SK-N-SH (cell line): ENCODE measurements at regions not wholly inside any gene's neighbourhood (a gene's known extent, or its start where the extent isn't known, plus 50 kb on each side); places are given as distances from the start of the nearest gene placed in this dataset.

ENCODE experiments used
- CTCF ChIA-PET: fragments of 300-600, 350-600 bp; formaldehyde crosslinking; extraction: SDS; loops from one replicate; lab custom pipeline; 2021; lab: Yijun Ruan, JAX
- POLR2A ChIA-PET: fragments of 350-600 bp; sonication (Branson Sonifier 250); formaldehyde crosslinking; extraction: SDS; loops from one replicate; lab custom pipeline; 2020; ENCODE audit warnings: antibody characterized with exemption, inconsistent platforms; lab: Yijun Ruan, JAX
- DNase-seq: peaks from one replicate; pipeline ENCODE4 v3.0.0; 2012
- H2AFZ ChIP-seq: fragments of 200-600 bp; sonication (generic); 2 replicates; pipeline ENCODE4 v1.8.1; 2016; ENCODE audit warnings: antibody characterized with exemption, mild to moderate bottlenecking, low read depth
- H3F3A ChIP-seq: fragments of 200-600 bp; sonication (generic); replicated peaks from 2 replicates; pipeline ENCODE3; 2016; ENCODE audit warnings: antibody characterized with exemption, mild to moderate bottlenecking; ENCODE audit not compliant: insufficient read depth
- H3K27ac ChIP-seq, 2 experiments: fragments of 200-500 bp in 1 of 2; fragments of 200-600 bp in 1 of 2; sonication (Bioruptor generic) in 1 of 2; sonication (generic), shearing (Covaris generic) in 1 of 2; 2 replicates each; pipeline versions ENCODE4 v1.5.1 to v1.6.1; 2014 to 2016; ENCODE audit warnings: low read depth in 2 of 2, inconsistent platforms in 1 of 2, low read length in 1 of 2, mild to moderate bottlenecking in 1 of 2, mixed read lengths in 1 of 2
- H3K27me3 ChIP-seq: fragments of 200-600 bp; sonication (generic), shearing (Covaris generic); 2 replicates; pipeline ENCODE4 v1.6.1; 2016; ENCODE audit warnings: mixed run types; ENCODE audit not compliant: insufficient read depth
- H3K36me3 ChIP-seq, 2 experiments: fragments of 200-500 bp in 1 of 2; fragments of 200-600 bp in 1 of 2; sonication (Bioruptor generic) in 1 of 2; sonication (generic) in 1 of 2; replicated peaks in 1 of 2; 2 replicates each; pipeline versions ENCODE3 to v1.5.1; 2014 to 2016; ENCODE audit warnings: low read length in 1 of 2, mild to moderate bottlenecking in 1 of 2; ENCODE audit not compliant: insufficient read depth in 2 of 2, control insufficient read depth in 1 of 2
- H3K4me1 ChIP-seq, 2 experiments: fragments of 200-500 bp in 1 of 2; fragments of 200-600 bp in 1 of 2; sonication (Bioruptor generic) in 1 of 2; sonication (generic), shearing (Covaris generic) in 1 of 2; 2 replicates each; pipeline versions ENCODE4 v1.5.1 to v1.6.1; 2014 to 2016; ENCODE audit warnings: low read depth in 1 of 2, low read length in 1 of 2, mixed run types in 1 of 2; ENCODE audit not compliant: insufficient read depth in 2 of 2, control insufficient read depth in 1 of 2
- H3K4me2 ChIP-seq: fragments of 200-600 bp; sonication (generic), shearing (Covaris generic); 2 replicates; pipeline ENCODE4 v1.6.1; 2017; ENCODE audit warnings: mixed run types
- H3K4me3 ChIP-seq, 2 experiments: fragments of 200-500 bp in 1 of 2; fragments of 200-600 bp in 1 of 2; sonication (Bioruptor generic) in 1 of 2; sonication (generic), shearing (Covaris generic) in 1 of 2; 2 replicates each; pipeline versions ENCODE4 v1.5.1 to v1.8.1; 2014 to 2016; ENCODE audit warnings: low read depth in 2 of 2, inconsistent platforms in 1 of 2, low read length in 1 of 2, mild to moderate bottlenecking in 1 of 2, mixed read lengths in 1 of 2, moderate library complexity in 1 of 2
- H3K79me2 ChIP-seq: fragments of 200-600 bp; sonication (generic); 2 replicates; pipeline ENCODE4 v1.8.1; 2017; ENCODE audit warnings: mild to moderate bottlenecking; ENCODE audit not compliant: insufficient read depth
- H3K9ac ChIP-seq: fragments of 200-600 bp; sonication (generic); 2 replicates; pipeline ENCODE4 v1.6.1; 2017; ENCODE audit warnings: mixed run types
- H3K9me2 ChIP-seq: fragments of 200-600 bp; sonication (generic); 2 replicates; pipeline ENCODE4 v1.6.1; 2017; ENCODE audit warnings: mixed run types
- H3K9me3 ChIP-seq: fragments of 200-600 bp; sonication (generic); 2 replicates; pipeline ENCODE4 v1.6.1; 2017; ENCODE audit warnings: mixed run types, mild to moderate bottlenecking, moderate library complexity
- H4K20me1 ChIP-seq: fragments of 200-600 bp; sonication (generic); 2 replicates; pipeline ENCODE4 v1.6.1; 2017; ENCODE audit warnings: mild to moderate bottlenecking, mixed run types; ENCODE audit not compliant: insufficient read depth
- EP300 ChIP-seq, 2 experiments: IDR thresholded peaks; 2 replicates each; pipeline versions ENCODE4 v1.4.0 to v1.6.1; 2012; ENCODE audit warnings: borderline replicate concordance in 1 of 2, low read depth in 1 of 2, low read length in 1 of 2
- GATA2 ChIP-seq: sonication (generic); formaldehyde crosslinking; IDR thresholded peaks from 2 replicates; pipeline ENCODE4 v1.5.0; 2020; ENCODE audit warnings: mild to moderate bottlenecking, missing genetic modification reagents
- JUND ChIP-seq: IDR thresholded peaks from 2 replicates; pipeline ENCODE4 v1.4.0; 2012
- MEF2A ChIP-seq: IDR thresholded peaks from 2 replicates; pipeline ENCODE4 v1.4.0; 2012; ENCODE audit warnings: low read depth, borderline replicate concordance
- NFIC ChIP-seq: IDR thresholded peaks from 2 replicates; pipeline ENCODE4 v1.4.0; 2012; ENCODE audit warnings: borderline replicate concordance
- PBX3 ChIP-seq: IDR thresholded peaks from 2 replicates; pipeline ENCODE4; 2012
- POLR2AphosphoS5 ChIP-seq: IDR thresholded peaks from 2 replicates; pipeline ENCODE4 v1.6.1; 2012; ENCODE audit warnings: low read depth, low read length
- RAD21 ChIP-seq: IDR thresholded peaks from 2 replicates; pipeline ENCODE4 v1.6.1; 2012; ENCODE audit warnings: mild to moderate bottlenecking, low read length
- RXRA ChIP-seq: IDR thresholded peaks from 2 replicates; pipeline ENCODE4 v1.4.0; 2012; ENCODE audit warnings: low read depth, mild to moderate bottlenecking, borderline replicate concordance
- SIN3A ChIP-seq: IDR thresholded peaks from 2 replicates; pipeline ENCODE4 v1.6.1; 2012; ENCODE audit warnings: low read depth, mild to moderate bottlenecking, low read length, moderate library complexity, borderline replicate concordance
- SMC3 ChIP-seq: IDR thresholded peaks from 2 replicates; pipeline ENCODE4 v1.6.1; 2012; ENCODE audit warnings: low read depth, low read length, improper control_type of control experiment
- TCF12 ChIP-seq: IDR thresholded peaks from 2 replicates; pipeline ENCODE4 v1.4.0; 2012
- USF2 ChIP-seq: fragments of 150-350 bp; IDR thresholded peaks from 2 replicates; pipeline ENCODE4 v1.6.1; 2017; ENCODE audit warnings: antibody characterized with exemption, low read length, low read depth, borderline replicate concordance
- ZBTB33 ChIP-seq: IDR thresholded peaks from 2 replicates; pipeline ENCODE4 v1.4.0; 2012; ENCODE audit warnings: low read depth, borderline replicate concordance
- WGBS: methylation state at CpG from one replicate; pipeline ENCODE4 v1.1.6; 2017; ENCODE audit warnings: low lambda C conversion rate; 5-methylcytosine and 5-hydroxymethylcytosine counted together
- TF ChIP-seq, protein P1 (sequence below): IDR thresholded peaks from 2 replicates; pipeline ENCODE4 v1.6.1; 2012; ENCODE audit warnings: mild to moderate bottlenecking, low read depth, low read length, moderate library complexity
- TF ChIP-seq, protein P2 (sequence below): fragments of 200-600 bp; sonication (generic); IDR thresholded peaks from 2 replicates; pipeline ENCODE4 v1.6.1; 2017; ENCODE audit warnings: antibody characterized with exemption, mild to moderate bottlenecking, moderate library complexity

DNA sequence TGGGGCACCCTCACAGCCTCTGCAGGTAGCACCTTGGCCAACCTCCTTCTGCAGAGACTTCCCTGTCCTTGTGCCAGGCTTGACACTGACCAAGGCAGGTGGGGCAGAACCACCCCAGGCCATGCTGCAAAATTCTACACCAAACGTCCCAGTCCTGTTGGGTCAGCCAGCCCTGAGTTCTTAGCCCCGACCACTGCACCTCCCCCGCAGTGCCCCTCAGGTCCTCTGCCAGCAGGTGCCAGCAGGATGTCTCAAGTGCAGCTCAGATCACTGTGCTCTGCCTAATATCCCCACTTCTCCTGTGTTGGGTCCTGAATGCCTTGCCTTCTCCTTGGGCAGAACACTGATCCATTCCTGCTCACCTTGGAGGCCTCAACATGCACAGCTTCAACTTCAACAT, 999.7 kb downstream of the TBC1D22A start (continued):
- TF ChIP-seq ZBTB33 (no peak), USF2 (no peak), PBX3 (no peak)

DNA sequence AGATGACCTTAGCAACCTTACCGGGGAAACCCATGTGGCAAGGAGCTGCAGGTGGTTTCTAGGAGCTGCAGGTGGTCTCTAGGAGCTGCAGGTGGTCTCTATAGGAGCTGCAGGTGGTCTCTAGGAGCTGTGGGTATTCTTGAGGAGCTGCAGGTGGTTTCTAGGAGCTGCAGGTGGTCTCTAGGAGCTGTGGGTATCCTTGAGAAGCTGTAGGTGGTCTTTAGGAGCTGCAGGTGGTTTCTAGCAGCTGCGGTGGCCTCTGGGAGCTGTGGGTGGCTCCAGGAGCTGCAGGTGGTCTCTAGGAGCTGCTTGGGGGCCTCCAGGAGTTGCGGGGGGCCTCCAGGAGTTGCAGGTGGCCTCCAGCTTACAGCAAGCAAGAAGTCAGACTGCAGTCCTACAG, 997.5 kb downstream of the TBC1D22A start:
- H3K9me2 ChIP-seq, result no peaks in the 10 kb centered on the region
- CTCF ChIA-PET, result no interaction called here

DNA sequence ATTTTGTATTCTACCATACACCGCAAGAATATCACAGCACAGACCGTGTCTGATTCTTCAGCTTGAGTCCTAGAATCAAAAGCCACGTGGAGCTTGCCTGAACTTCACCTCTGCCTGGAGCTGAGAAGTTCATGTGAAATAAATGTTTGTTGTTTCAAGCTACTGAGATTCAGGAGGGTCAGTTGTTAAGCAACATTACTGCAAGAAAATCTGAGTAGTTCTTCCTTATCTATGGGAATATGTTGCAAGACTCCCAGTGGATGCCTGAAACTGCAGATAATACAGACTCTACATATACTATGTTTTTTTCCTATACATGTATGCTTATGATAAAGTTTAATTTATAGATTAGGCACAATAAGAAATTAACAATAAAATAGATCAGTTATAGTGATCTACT, 995.3 kb downstream of the TBC1D22A start:
- Histone ChIP-seq H3K27me3 (no peaks in the 10 kb centered on the region), H3K4me2 (no peak overlapping the region), H3F3A (no peaks in the 10 kb centered on the region), H3K4me3 (no peak overlapping the region), H3K36me3 (no peaks in the 10 kb centered on the region), H3K9me2 (no peaks in the 10 kb centered on the region), H3K9ac (no peak overlapping the region), H3K9me3 (no peaks in the 10 kb centered on the region), H3K27ac (no peak overlapping the region), H3K79me2 (no peaks in the 10 kb centered on the region), H3K4me1 (no peaks in the 10 kb centered on the region), H4K20me1 (no peaks in the 10 kb centered on the region), H2AFZ (no peak overlapping the region)
- ChIA-PET POLR2A (no interaction called here), CTCF (no interaction called here)
- DNase-seq, result no peak
- 35% methylated on average over 3 of the region's 3 CpGs for WGBS
- no peak for TF ChIP-seq PBX3
- no peak for TF ChIP-seq JUND
- TF ChIP-seq SMC3, result no peak
- TF ChIP-seq, protein P1, sequence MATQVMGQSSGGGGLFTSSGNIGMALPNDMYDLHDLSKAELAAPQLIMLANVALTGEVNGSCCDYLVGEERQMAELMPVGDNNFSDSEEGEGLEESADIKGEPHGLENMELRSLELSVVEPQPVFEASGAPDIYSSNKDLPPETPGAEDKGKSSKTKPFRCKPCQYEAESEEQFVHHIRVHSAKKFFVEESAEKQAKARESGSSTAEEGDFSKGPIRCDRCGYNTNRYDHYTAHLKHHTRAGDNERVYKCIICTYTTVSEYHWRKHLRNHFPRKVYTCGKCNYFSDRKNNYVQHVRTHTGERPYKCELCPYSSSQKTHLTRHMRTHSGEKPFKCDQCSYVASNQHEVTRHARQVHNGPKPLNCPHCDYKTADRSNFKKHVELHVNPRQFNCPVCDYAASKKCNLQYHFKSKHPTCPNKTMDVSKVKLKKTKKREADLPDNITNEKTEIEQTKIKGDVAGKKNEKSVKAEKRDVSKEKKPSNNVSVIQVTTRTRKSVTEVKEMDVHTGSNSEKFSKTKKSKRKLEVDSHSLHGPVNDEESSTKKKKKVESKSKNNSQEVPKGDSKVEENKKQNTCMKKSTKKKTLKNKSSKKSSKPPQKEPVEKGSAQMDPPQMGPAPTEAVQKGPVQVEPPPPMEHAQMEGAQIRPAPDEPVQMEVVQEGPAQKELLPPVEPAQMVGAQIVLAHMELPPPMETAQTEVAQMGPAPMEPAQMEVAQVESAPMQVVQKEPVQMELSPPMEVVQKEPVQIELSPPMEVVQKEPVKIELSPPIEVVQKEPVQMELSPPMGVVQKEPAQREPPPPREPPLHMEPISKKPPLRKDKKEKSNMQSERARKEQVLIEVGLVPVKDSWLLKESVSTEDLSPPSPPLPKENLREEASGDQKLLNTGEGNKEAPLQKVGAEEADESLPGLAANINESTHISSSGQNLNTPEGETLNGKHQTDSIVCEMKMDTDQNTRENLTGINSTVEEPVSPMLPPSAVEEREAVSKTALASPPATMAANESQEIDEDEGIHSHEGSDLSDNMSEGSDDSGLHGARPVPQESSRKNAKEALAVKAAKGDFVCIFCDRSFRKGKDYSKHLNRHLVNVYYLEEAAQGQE, result no peak
- TF ChIP-seq GATA2 (CRISPR knock-in tag), result no peak
- TF ChIP-seq RXRA, result no peak
- no peak for TF ChIP-seq EP300 (IDR thresholded peaks at IDR 0.05; ENCODE audit: borderline replicate concordance in 1 of 2, low read depth in 1 of 2, low read length in 1 of 2)
- TF ChIP-seq TCF12, result no peak
- TF ChIP-seq SIN3A, result no peak
- TF ChIP-seq, protein P2, sequence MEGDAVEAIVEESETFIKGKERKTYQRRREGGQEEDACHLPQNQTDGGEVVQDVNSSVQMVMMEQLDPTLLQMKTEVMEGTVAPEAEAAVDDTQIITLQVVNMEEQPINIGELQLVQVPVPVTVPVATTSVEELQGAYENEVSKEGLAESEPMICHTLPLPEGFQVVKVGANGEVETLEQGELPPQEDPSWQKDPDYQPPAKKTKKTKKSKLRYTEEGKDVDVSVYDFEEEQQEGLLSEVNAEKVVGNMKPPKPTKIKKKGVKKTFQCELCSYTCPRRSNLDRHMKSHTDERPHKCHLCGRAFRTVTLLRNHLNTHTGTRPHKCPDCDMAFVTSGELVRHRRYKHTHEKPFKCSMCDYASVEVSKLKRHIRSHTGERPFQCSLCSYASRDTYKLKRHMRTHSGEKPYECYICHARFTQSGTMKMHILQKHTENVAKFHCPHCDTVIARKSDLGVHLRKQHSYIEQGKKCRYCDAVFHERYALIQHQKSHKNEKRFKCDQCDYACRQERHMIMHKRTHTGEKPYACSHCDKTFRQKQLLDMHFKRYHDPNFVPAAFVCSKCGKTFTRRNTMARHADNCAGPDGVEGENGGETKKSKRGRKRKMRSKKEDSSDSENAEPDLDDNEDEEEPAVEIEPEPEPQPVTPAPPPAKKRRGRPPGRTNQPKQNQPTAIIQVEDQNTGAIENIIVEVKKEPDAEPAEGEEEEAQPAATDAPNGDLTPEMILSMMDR, result no peak
- TF ChIP-seq MEF2A, result no peak
- no peak for TF ChIP-seq POLR2AphosphoS5

More for the DNA sequence above, 997.5 kb downstream of the TBC1D22A start:
- WGBS, result 16% methylated on average over 3 of the region's 3 CpGs
- Histone ChIP-seq H2AFZ (no peak overlapping the region), H3K4me3 (no peak overlapping the region), H3K79me2 (no peaks in the 10 kb centered on the region), H3K27ac (no peak overlapping the region), H3K9ac (no peak overlapping the region), H3K27me3 (no peaks in the 10 kb centered on the region), H4K20me1 (no peaks in the 10 kb centered on the region), H3K4me2 (no peak overlapping the region), H3K9me3 (no peaks in the 10 kb centered on the region), H3F3A (no peaks in the 10 kb centered on the region), H3K36me3 (no peaks in the 10 kb centered on the region), H3K4me1 (no peaks in the 10 kb centered on the region)
- TF ChIP-seq POLR2AphosphoS5 (no peak), RAD21 (no peak), NFIC (no peak), EP300 (IDR thresholded peaks at IDR 0.05; ENCODE audit: borderline replicate concordance in 1 of 2, low read depth in 1 of 2, low read length in 1 of 2) (no peak)
- no peak for DNase-seq
- POLR2A ChIA-PET, result no interaction called here
